ENCODE measurements at regions not wholly inside any gene's neighbourhood (a gene's known extent, or its start where the extent isn't known, plus 50 kb on each side); places are given as distances from the start of the nearest gene placed in this dataset.

- TF ChIP-seq CTCF (IDR thresholded peaks at IDR 0.05; ENCODE audit: control extremely low read depth, extremely low read depth) = no peak
- H3K9me3 ChIP-seq (ENCODE audit: control insufficient read depth in 4 of 4, insufficient read depth in 3 of 4, low read length in 3 of 4) = no peaks in the 10 kb centered on the region
- H3K27ac ChIP-seq (ENCODE audit: low read depth in 1 of 2, low read length in 1 of 2) = no peak overlapping the region
- H3K4me1 ChIP-seq (ENCODE audit: control insufficient read depth in 5 of 5, insufficient read depth in 5 of 5, low read length in 5 of 5) = no peaks in the 10 kb centered on the region
- no peaks in the 10 kb centered on the region for H3K36me3 ChIP-seq (ENCODE audit: control insufficient read depth in 4 of 4, insufficient read depth in 4 of 4, low read length in 4 of 4)
- no peak for ATAC-seq (ENCODE audit: insufficient read depth, low FRiP score)
- H3K9ac ChIP-seq (ENCODE audit: insufficient read depth in 1 of 2, low read length in 2 of 2) = no peak overlapping the region
- H3K27me3 ChIP-seq (ENCODE audit: control insufficient read depth in 3 of 3, insufficient read depth in 3 of 3, low read length in 2 of 3) = no peaks in the 10 kb centered on the region
- no peak overlapping the region for H3K4me3 ChIP-seq
- 86 to 96% methylated on average over 2 of the region's 2 CpGs for WGBS, 2 donors
- DNase-seq = no peak
Measured at GRCh38 chr2:186254759-186255158, 231.3 kb upstream of the ZC3H15 start.

GRCh38 chr2:186255823-186256222 is 230.2 kb upstream of the ZC3H15 start:
- Histone ChIP-seq H3K4me1 (ENCODE audit: control insufficient read depth in 5 of 5, insufficient read depth in 5 of 5, low read length in 5 of 5) (no peaks in the 10 kb centered on the region), H3K9me3 (ENCODE audit: control insufficient read depth in 4 of 4, insufficient read depth in 3 of 4, low read length in 3 of 4) (no peaks in the 10 kb centered on the region), H3K9ac (ENCODE audit: insufficient read depth in 1 of 2, low read length in 2 of 2) (no peak overlapping the region), H3K4me3 (no peak overlapping the region), H3K36me3 (ENCODE audit: control insufficient read depth in 4 of 4, insufficient read depth in 4 of 4, low read length in 4 of 4) (no peaks in the 10 kb centered on the region), H3K27me3 (ENCODE audit: control insufficient read depth in 3 of 3, insufficient read depth in 3 of 3, low read length in 2 of 3) (no peaks in the 10 kb centered on the region), H3K27ac (ENCODE audit: low read depth in 1 of 2, low read length in 1 of 2) (no peak overlapping the region)
- WGBS, 2 donors = 88 to 92% methylated on average over 4 of the region's 4 CpGs
- no peak for DNase-seq
- no peak for ATAC-seq (ENCODE audit: insufficient read depth, low FRiP score)
- no peak for TF ChIP-seq CTCF (IDR thresholded peaks at IDR 0.05; ENCODE audit: control extremely low read depth, extremely low read depth)

- no peak for ATAC-seq (ENCODE audit: insufficient read depth, low FRiP score)
- DNase-seq = peak in 2 of 3 donors; percentile 70 to 73
- H3K27ac ChIP-seq (ENCODE audit: low read depth in 1 of 2, low read length in 1 of 2) = no peak overlapping the region
- 32 to 41% methylated on average over 1 of the region's 1 CpG for WGBS, 2 donors
- H3K36me3 ChIP-seq (ENCODE audit: control insufficient read depth in 4 of 4, insufficient read depth in 4 of 4, low read length in 4 of 4) = no peaks in the 10 kb centered on the region
- H3K9me3 ChIP-seq (ENCODE audit: control insufficient read depth in 4 of 4, insufficient read depth in 3 of 4, low read length in 3 of 4) = peaks cover 0 to 2% (median 0%) of the 10 kb centered on the region in 4 donors
- H3K4me3 ChIP-seq = no peak overlapping the region
- H3K9ac ChIP-seq (ENCODE audit: insufficient read depth in 1 of 2, low read length in 2 of 2) = no peak overlapping the region
- TF ChIP-seq CTCF (IDR thresholded peaks at IDR 0.05; ENCODE audit: control extremely low read depth, extremely low read depth) = no peak
- H3K4me1 ChIP-seq (ENCODE audit: control insufficient read depth in 5 of 5, insufficient read depth in 5 of 5, low read length in 5 of 5) = no peaks in the 10 kb centered on the region
- H3K27me3 ChIP-seq (ENCODE audit: control insufficient read depth in 3 of 3, insufficient read depth in 3 of 3, low read length in 2 of 3) = no peaks in the 10 kb centered on the region
Measured at GRCh38 chr2:186256540-186256939, 229.5 kb upstream of the ZC3H15 start.

GRCh38 chr2:186263673-186264250 is 222.3 kb upstream of the ZC3H15 start:
- H3K9ac ChIP-seq (ENCODE audit: insufficient read depth in 1 of 2, low read length in 2 of 2) = no peak overlapping the region
- TF ChIP-seq CTCF (IDR thresholded peaks at IDR 0.05; ENCODE audit: control extremely low read depth, extremely low read depth) = no peak
- H3K36me3 ChIP-seq (ENCODE audit: control insufficient read depth in 4 of 4, insufficient read depth in 4 of 4, low read length in 4 of 4) = no peaks in the 10 kb centered on the region
- H3K4me3 ChIP-seq = no peak overlapping the region
- no peaks in the 10 kb centered on the region for H3K27me3 ChIP-seq (ENCODE audit: control insufficient read depth in 3 of 3, insufficient read depth in 3 of 3, low read length in 2 of 3)
- H3K9me3 ChIP-seq (ENCODE audit: control insufficient read depth in 4 of 4, insufficient read depth in 3 of 4, low read length in 3 of 4) = peaks cover 0 to 3% (median 0%) of the 10 kb centered on the region in 4 donors
- peaks cover 0 to 7% (median 0%) of the 10 kb centered on the region in 5 donors for H3K4me1 ChIP-seq (ENCODE audit: control insufficient read depth in 5 of 5, insufficient read depth in 5 of 5, low read length in 5 of 5)
- no peak overlapping the region for H3K27ac ChIP-seq (ENCODE audit: low read depth in 1 of 2, low read length in 1 of 2)
- ATAC-seq (ENCODE audit: insufficient read depth, low FRiP score) = no peak
- no peak for DNase-seq
- 91 to 97% methylated on average over 3 of the region's 3 CpGs for WGBS, 2 donors

Data from lung (tissue), 11 donors.